LNCAP (cell line): ENCODE measurements at regions not wholly inside any gene's neighbourhood (a gene's known extent, or its start where the extent isn't known, plus 50 kb on each side); places are given as distances from the start of the nearest gene placed in this dataset.

ENCODE experiments used
- TF ChIP-seq, protein P1 (sequence below): fragments of 450-650 bp; IDR thresholded peaks from 2 replicates; pipeline ENCODE4 v1.5.1; 2017; ENCODE audit warnings: mild to moderate bottlenecking

DNA sequence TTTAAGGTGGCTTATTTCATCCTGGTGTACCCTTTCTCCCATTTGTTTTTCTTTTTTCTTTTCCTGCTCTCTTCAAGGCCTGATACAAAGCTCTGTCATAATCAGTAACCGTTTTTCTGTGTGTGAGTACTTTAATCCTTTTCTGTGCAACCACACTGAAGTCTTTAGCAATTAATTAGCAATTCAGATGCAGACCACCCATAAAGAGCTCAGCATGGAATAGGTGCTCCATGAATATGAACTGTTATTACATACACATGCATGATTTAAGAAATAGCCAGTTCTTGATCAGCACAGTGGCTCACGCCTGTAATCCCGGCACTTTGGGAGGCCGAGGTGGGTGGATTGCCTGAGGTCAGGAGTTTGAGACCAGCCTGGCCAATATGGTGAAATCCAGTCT, 1386.6 kb downstream of the AACS start:
- TF ChIP-seq, protein P1, sequence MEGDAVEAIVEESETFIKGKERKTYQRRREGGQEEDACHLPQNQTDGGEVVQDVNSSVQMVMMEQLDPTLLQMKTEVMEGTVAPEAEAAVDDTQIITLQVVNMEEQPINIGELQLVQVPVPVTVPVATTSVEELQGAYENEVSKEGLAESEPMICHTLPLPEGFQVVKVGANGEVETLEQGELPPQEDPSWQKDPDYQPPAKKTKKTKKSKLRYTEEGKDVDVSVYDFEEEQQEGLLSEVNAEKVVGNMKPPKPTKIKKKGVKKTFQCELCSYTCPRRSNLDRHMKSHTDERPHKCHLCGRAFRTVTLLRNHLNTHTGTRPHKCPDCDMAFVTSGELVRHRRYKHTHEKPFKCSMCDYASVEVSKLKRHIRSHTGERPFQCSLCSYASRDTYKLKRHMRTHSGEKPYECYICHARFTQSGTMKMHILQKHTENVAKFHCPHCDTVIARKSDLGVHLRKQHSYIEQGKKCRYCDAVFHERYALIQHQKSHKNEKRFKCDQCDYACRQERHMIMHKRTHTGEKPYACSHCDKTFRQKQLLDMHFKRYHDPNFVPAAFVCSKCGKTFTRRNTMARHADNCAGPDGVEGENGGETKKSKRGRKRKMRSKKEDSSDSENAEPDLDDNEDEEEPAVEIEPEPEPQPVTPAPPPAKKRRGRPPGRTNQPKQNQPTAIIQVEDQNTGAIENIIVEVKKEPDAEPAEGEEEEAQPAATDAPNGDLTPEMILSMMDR: no peak

DNA sequence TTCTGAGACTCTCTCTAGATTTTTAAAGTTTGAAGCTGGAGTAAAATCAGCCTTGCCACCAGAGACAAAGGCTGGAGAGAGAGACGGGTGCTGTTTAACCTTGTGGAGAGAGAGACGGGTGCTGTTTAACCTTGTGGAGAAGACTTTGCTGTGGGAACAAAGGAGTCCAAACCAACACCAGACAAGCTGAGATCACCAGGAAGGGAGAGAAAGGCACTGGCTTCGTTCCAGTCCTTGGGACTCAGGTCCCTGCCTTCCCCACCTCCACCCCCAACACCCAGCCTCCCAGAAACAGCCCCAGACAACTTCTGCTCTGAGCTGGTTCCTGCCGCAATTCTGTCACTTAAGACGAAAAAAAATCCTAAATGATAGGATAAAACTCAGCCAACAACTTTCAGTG, 1389.3 kb downstream of the AACS start:
- TF ChIP-seq, protein P1: no peak

DNA sequence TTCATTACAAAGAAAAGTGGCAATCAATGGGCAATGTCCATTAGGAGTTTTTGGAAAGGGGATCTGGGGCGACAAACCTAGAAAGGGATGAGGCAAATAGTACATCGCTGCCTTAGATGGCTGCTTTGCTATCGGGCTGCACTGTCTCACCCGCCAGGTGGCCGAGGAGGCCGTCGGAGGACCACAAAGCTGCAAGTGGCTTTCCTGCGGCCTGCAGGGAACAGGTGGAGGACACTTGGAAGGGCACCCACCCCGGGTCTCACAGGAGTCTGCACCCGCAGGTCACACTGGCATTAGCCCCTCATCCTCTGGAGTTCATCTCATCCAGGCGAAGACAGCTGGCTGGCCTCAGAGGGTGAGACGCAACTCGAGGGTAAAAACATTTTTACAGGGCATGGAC, 1392.5 kb downstream of the AACS start:
- TF ChIP-seq, protein P1: no peak

DNA sequence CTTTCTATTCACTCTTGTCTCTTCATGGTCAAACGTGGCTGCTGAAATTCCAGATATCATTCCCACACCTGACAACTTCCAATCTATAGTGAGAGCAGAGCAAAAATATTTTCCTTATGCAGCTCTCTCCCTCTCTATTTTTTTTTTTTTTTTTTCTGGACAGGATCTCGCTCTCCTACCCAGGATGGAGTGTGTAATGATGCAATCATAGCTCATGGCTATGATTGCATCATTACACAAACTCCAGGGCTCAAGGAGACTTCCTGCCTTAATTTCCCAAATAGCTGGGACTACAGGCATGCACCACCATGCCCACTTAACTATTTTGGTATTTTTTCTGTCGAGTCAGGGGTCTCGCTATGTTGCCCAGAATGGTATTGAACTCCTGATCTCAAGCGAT, 1398.9 kb downstream of the AACS start:
- TF ChIP-seq, protein P1: no peak

DNA sequence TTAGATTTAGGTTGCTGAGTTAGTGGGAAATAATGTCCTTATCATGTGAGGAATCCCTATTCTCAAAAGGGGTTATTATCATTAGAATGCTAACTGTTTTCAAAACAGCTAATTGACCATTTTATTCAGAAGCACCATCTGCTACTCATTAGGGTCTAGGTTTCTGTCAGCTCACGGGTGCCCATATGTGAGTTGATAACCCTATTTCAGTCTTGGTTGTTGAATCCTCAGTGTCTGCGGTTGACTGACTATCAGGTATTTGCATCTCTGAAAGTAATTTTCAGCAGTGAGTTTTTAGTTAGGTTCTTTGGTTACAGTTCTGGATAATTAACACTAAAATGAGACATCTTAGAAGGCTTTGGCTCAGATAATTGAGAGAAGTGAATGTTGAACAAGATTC, 1404.0 kb downstream of the AACS start:
- TF ChIP-seq, protein P1: no peak

DNA sequence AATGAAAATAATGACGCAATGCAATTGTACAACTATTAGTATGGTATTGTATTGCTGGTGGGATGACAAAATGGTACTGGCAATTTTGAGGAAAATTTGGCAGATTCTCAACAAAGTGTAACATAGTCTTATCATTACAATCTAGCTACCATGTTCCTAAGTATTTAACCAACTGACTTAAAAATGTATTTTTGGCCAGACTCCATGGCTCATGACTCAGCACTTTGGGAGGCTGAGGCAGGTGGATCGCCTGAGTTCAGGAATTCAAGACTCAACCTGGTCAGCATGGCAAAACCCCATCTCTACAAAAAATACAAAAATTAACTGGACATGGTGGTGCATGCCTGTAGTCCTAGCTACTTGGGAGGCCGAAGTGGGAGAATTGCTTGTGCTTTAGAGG, 1409.5 kb downstream of the AACS start:
- TF ChIP-seq, protein P1: no peak

DNA sequence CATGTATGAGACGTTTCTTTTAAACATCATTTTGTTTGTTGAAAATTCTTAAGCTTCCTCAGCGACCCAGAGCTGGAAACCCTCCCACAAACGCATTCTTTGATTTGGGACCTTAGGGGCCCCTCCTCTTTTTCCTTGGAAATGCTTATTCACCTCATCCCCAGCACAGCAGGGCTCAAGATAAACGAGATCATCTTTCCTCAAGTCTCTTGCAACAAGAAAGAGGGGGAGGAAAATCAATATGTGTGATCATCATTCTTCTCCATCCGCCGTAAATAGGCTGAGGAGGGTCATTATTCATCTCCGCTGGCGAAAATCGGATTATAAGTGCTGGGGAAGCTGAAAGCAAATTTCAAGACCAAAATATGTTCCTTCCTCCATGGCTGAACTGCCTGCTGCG, 1415.2 kb downstream of the AACS start:
- TF ChIP-seq, protein P1: no peak

DNA sequence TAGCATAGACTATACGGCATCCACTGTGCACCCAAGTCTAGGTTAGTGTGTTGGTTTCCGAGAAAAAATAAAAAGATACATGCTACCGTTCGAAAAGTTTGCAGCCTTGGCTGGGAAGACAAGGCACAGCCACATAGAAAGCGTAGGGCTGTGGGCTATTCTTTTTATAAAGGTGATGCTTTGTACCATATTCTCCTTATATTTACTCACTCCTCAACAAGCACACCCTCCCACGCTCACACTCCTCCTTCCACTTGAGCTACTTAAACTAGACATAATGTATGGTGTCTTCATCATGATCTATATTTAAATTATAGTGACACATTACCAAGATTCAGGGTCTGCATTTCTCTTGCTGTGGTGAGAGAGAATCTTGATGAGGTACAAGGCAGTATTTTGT, 1416.5 kb downstream of the AACS start:
- TF ChIP-seq, protein P1: no peak
